HG03139 (cell line): ENCODE measurements at regions not wholly inside any gene's neighbourhood (a gene's known extent, or its start where the extent isn't known, plus 50 kb on each side); places are given as distances from the start of the nearest gene placed in this dataset.
"Not testable (repeated sequence)": the region's sequence is repeated elsewhere in the genome, so short reads cannot be mapped to it uniquely, and the experiment has no call there.

Experiments
- ATAC-seq: cut with Tn5 transposase; IDR thresholded peaks from one replicate; pipeline ENCODE4 v1.9.1; 2021; ENCODE audit not compliant: unreplicated experiment

DNA sequence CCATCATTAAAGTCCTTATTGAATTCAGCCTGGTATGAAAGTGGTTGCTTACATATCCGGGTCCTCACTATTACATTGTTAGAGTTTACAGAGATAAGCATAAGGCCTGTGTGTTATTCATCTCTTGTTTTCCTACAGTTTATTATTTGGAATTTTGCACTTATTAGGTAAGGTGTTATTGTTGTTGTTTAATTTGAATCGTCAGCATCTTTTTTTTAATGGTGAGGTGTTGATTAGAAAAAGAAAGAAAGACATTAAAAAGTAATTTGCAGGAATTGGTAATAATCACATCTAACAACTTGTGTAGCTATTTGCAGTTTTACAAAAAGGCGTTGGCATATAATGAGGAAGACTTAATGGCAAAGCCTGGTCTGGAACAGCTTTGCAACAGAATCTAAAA is 158.6 kb downstream of the SAMD5 start:
- ATAC-seq: no peak

- no peak for ATAC-seq
Measured at GRCh38 chr6:147674099-147674498, 165.6 kb downstream of the SAMD5 start.

DNA sequence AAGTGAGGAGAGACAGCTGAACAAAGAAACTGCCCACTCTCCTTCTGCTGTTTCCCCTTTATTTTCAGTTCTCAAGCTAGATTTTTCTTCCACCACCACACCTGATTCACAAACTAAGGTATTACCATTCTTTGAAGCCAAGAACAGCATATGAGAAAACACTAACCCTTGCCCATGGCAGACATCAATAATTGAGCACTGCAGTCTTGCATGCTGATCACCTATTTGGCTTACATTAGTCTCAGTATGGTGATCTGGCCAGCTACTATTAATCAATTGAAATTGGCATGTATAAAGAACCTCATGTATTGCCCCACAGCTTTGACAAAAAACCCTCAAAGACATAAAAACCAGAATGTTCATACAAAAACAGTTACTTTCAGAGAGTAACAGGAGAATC is 166.3 kb downstream of the SAMD5 start:
- ATAC-seq: no peak

GRCh38 chr6:147675281-147675680 is 166.8 kb downstream of the SAMD5 start:
- ATAC-seq: no peak

DNA sequence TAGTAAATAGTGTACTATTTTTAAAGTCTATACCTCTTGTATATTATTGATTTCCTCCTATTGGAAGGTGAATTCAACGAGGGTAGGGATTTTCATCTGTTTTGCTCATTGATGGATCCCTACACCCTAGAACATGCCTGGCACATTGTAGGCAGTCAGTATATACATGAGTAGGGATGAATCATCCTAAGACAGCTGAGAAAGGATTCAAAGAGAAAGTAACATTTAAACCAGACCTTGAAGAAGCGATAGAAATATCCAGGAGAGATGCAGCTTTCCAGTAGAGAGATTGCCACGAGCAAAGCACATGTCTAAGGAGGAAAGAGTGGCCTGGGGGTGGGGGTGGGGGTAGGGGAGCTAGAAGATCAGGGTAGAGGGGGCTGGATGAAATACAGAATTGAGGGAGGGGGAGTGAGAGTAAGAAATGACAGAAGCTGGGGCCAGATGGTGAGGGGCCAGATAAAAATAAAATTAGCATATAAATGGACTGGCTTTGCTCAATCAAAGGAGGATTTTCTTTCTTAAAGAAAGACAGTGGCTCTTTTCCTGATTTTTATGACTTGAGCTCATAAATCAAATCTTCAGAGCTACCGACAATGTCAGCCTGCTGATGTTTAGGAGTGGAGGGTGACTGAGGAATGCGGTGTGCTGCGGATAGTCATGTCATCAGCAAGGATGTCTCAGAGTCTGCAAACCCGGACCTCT is 168.2 kb downstream of the SAMD5 start:
- ATAC-seq: no peak

DNA sequence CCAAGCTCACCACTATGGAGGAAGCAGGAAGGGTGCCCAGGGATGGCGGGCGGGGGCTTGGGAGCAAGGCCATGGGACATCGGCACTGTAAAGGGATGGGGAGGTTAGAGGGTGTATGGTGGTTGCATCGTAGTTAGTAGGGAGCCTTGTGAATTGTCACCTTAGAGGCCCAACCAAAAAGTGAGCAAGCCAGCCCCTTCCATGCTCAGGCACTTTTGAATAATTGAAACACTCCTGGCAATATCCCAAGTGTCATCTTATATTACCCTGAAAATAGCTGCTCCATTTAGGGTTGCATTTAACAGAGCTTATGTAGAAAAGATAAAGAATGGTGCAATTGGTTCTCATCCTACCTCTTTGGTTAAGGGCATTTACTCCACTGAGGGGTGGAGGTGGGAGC is 169.2 kb downstream of the SAMD5 start:
- no peak for ATAC-seq

GRCh38 chr6:147678253-147678652 is 169.8 kb downstream of the SAMD5 start:
- no peak for ATAC-seq

GRCh38 chr6:147684906-147685305 is 176.4 kb downstream of the SAMD5 start:
- ATAC-seq: no peak

- no peak for ATAC-seq
Measured at GRCh38 chr6:147689398-147689797, 180.9 kb downstream of the SAMD5 start.

DNA sequence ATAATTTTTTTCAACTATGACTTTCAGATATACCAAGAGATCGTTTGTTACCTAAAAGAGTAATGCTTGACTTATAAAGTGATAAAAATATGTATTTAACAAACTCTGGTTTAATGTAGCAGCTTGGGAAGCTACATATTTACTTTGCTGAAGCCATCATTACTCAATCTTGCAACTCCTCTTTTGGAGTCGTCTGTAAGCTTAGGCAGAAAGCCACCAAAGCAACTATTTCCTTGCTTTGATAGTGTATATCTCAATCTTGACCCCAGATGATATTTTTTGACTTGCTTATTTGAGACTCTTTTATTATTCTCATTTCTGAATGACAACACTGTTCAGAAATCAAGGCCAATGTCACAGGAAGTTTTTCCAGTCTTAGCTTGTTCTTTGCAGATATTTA is 183.0 kb downstream of the SAMD5 start:
- ATAC-seq: no peak

DNA sequence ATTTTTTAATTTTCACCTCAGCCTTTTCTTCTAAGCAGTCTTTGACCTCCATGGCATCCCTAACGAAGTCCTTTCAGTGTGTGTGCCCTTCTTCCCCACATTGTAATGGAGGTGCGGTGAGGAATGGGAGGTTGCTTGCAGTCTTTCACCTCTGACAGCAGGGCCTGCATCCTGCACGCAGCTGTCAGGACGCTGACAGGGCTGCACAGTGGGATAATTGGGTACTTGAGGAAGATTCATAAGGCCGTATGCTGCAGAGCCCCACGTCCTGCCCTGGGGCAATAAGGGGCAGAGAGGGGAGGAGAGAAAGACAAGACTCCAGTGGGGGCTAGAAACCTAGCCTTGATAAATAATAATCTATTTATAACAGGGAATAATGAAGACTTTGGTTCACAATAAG is 184.7 kb downstream of the SAMD5 start:
- ATAC-seq: no peak

- ATAC-seq: not testable (repeated sequence)
Measured at GRCh38 chr6:147694556-147694955, 186.1 kb downstream of the SAMD5 start.

DNA sequence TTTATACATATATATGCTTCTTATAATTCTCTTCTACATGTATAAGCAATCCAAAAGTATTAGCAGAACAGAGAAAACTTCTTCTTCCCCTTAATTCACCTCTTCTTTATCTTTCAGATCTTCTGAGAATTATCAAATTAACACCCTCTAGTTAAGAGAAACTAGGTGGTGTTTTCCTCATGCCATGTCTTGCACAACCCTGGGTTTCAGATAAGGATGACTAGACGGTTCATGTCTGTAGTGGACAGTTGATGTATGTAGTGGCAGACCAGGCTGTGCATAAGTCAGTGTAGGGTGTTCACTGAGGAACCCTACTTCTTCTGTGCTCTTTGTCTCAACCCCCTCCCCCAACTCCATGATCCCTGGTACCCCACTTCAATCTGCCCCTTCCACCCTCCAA is 187.3 kb downstream of the SAMD5 start:
- no peak for ATAC-seq

- ATAC-seq: no peak
Measured at GRCh38 chr6:147699140-147699539, 190.7 kb downstream of the SAMD5 start.

DNA sequence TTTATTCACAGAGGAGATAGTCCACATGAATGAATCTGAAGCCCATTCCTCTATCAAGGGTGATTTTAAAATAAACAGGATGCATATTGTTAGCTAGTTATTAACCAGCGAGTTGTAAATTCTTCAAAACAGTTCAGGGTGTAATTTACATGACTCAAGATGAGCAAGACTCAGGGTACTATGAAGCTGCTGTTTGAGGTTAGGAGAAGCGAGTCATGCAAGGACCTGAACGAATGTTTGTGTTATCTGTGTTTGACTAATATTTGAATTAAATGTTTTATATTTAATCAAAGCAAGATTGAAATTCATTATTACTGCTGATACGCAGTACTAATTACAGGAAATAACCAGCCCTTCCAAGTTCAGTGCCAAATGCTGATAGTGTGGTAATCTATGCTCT is 191.1 kb downstream of the SAMD5 start:
- no peak for ATAC-seq

GRCh38 chr6:147700436-147701209 is 192.1 kb downstream of the SAMD5 start:
- no peak for ATAC-seq

- no peak for ATAC-seq
Measured at GRCh38 chr6:147704691-147705090, 196.2 kb downstream of the SAMD5 start.

- no peak for ATAC-seq
Measured at GRCh38 chr6:147707524-147707923, 199.0 kb downstream of the SAMD5 start.

DNA sequence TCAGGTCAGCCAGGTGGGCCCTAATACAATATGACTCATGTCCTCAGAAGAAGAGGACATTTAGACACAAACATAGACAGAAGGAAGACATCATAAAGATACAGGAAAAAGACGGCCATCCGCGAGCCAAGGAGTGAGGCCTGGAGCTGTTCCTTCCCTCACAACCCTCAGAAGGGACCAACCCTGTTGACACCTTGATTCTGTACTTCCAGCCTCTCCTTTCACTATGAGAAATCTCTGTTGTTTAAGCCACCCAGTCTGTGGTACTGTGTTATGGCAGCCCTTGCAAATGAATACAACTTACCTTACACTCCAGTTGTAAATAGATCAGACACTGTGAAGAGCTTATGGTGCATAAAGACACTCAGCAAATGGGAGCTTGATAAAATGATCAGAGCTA is 199.7 kb downstream of the SAMD5 start:
- no peak for ATAC-seq

- ATAC-seq: no peak
Measured at GRCh38 chr6:147709396-147710272, 201.1 kb downstream of the SAMD5 start.

DNA sequence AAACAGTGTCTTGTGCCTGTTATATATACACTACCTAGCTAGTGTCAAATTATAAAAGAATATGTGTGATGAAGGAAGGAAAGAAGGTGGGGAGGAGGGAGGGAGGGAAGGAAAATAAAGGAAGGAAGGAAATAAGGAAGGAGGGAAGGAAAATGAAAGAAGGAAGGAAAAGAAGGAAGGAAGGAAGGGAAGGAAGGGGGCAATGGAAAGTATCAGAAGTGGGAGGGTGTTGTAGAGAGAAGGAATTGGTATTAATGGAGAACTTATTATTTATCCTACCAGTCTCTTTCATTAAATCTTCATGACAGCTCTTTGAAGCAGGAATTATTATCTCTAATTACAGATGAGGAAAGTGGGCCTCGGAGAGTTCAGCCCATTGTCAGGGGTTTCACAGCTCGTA is 202.4 kb downstream of the SAMD5 start:
- no peak for ATAC-seq

GRCh38 chr6:147711476-147711875 is 203.0 kb downstream of the SAMD5 start:
- ATAC-seq: no peak
